Parathyroid adenoma (tissue), 2 donors: ENCODE measurements at regions not wholly inside any gene's neighbourhood (a gene's known extent, or its start where the extent isn't known, plus 50 kb on each side); places are given as distances from the start of the nearest gene placed in this dataset.

Experiments
- H2AFZ ChIP-seq: fragments of 300-600 bp; sonication (generic); one replicate; pipeline ENCODE4 v1.7.0; 2017; ENCODE audit warnings: antibody characterized with exemption, mild to moderate bottlenecking
- H3K27ac ChIP-seq: fragments of 300-600 bp; sonication (generic); one replicate; pipeline ENCODE4 v1.7.0; 2017
- H3K27me3 ChIP-seq: fragments of 300-600 bp; sonication (generic); one replicate; pipeline ENCODE4 v1.7.0; 2017; ENCODE audit warnings: low read length; ENCODE audit not compliant: control insufficient read depth, insufficient read depth
- H3K36me3 ChIP-seq: fragments of 300-600 bp; sonication (generic); one replicate; pipeline ENCODE4 v1.7.0; 2017; ENCODE audit warnings: low read length; ENCODE audit not compliant: control insufficient read depth, insufficient read depth
- H3K4me1 ChIP-seq: fragments of 300-600 bp; sonication (generic); one replicate; pipeline ENCODE4 v1.7.0; 2017; ENCODE audit warnings: control low read depth
- H3K4me2 ChIP-seq: fragments of 300-600 bp; sonication (generic); one replicate; pipeline ENCODE4 v1.7.0; 2017; ENCODE audit warnings: low read length
- H3K4me3 ChIP-seq: fragments of 300-600 bp; sonication (generic); one replicate; pipeline ENCODE4 v1.7.0; 2017; ENCODE audit warnings: low read depth, low read length
- H3K79me2 ChIP-seq: fragments of 300-600 bp; sonication (generic); one replicate; pipeline ENCODE4 v1.7.0; 2017; ENCODE audit warnings: control low read depth
- H3K9ac ChIP-seq: fragments of 300-600 bp; sonication (generic); one replicate; pipeline ENCODE4 v1.7.0; 2017; ENCODE audit warnings: mild to moderate bottlenecking
- H3K9me3 ChIP-seq: fragments of 300-600 bp; sonication (generic); one replicate; pipeline ENCODE4 v1.7.0; 2017; ENCODE audit warnings: low read length; ENCODE audit not compliant: control insufficient read depth
- TF ChIP-seq, protein P1 (sequence below): fragments of 300-600 bp; sonication (generic); IDR thresholded peaks from one replicate; pipeline ENCODE4 v1.7.0; 2017; ENCODE audit warnings: antibody characterized with exemption, mild to moderate bottlenecking
- donor health status: primary hyperparathyroidism.

DNA sequence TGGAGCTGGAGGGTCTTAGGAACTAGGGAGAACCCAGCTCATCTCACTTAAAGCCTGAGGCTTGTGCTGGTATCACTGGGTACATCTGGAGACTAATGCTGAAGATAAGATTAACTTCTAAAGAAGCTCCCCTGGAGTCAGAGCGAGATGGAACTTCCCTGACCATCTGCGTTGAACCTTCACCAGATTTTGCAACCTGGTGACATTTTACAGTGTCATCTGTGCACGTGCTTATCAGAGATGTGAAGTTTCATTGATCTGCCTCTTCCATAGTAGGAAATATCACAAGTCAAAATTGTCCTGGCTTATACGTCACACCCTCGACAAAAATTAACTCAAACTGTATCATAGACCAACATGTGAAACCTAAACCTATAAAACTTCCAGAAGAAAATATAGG lies 395.5 kb downstream of the SHQ1 start:
- no peaks in the 10 kb centered on the region for H3K9me3 ChIP-seq
- H3K4me3 ChIP-seq = no peak overlapping the region
- no peaks in the 10 kb centered on the region for H3K79me2 ChIP-seq
- H3K36me3 ChIP-seq = no peaks in the 10 kb centered on the region
- no peaks in the 10 kb centered on the region for H3K4me1 ChIP-seq
- H3K27me3 ChIP-seq = no peaks in the 10 kb centered on the region
- H3K4me2 ChIP-seq = no peak overlapping the region
- TF ChIP-seq, protein P1, sequence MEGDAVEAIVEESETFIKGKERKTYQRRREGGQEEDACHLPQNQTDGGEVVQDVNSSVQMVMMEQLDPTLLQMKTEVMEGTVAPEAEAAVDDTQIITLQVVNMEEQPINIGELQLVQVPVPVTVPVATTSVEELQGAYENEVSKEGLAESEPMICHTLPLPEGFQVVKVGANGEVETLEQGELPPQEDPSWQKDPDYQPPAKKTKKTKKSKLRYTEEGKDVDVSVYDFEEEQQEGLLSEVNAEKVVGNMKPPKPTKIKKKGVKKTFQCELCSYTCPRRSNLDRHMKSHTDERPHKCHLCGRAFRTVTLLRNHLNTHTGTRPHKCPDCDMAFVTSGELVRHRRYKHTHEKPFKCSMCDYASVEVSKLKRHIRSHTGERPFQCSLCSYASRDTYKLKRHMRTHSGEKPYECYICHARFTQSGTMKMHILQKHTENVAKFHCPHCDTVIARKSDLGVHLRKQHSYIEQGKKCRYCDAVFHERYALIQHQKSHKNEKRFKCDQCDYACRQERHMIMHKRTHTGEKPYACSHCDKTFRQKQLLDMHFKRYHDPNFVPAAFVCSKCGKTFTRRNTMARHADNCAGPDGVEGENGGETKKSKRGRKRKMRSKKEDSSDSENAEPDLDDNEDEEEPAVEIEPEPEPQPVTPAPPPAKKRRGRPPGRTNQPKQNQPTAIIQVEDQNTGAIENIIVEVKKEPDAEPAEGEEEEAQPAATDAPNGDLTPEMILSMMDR = no peak
- H3K9ac ChIP-seq = no peak overlapping the region
- H3K27ac ChIP-seq = no peak overlapping the region
- no peak overlapping the region for H2AFZ ChIP-seq

DNA sequence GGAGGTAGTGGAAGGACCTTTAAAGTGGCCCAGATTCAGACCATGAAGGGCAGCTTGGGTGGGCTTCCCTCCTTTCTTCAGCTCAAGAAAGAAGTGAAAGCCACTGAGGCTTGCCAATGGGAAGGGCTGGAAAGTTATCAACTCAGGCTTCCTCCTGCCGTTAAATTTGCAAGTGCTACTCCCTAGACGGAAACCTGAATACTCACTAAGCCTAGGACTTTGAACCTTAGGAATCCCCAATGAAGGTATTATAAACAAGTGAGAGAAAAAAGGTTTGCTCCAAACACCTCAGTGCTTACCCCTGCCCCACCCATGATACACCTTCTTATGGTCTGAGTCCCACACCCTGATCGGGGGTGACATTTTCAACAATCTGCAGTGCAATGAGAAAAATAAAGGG lies 396.4 kb downstream of the SHQ1 start:
- Histone ChIP-seq H3K9me3 (no peaks in the 10 kb centered on the region), H3K27ac (no peak overlapping the region), H3K4me3 (no peak overlapping the region), H3K79me2 (no peaks in the 10 kb centered on the region), H3K27me3 (no peaks in the 10 kb centered on the region), H2AFZ (no peak overlapping the region), H3K4me1 (no peaks in the 10 kb centered on the region), H3K9ac (no peak overlapping the region), H3K4me2 (no peak overlapping the region), H3K36me3 (no peaks in the 10 kb centered on the region)
- TF ChIP-seq, protein P1 = no peak

DNA sequence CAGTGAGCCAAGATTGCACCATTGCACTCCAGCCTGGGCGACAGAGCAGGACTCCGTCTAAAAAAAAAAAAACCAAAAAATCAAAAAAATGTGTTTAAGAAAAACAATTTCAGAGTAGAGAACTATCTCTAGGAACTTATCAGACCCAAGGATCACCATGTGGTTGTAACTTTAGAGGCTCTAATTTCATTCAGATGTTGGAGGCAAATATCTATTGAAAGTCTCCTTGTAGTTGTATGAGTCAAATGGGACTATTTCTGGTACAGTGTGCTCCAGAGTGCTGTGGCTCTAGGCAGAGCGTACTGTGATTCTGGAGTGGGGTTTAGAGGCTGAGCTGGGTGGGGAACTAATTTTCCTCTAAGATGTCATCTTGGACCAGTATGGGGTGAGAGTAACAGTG lies 398.7 kb downstream of the SHQ1 start:
- TF ChIP-seq, protein P1 = no peak

DNA sequence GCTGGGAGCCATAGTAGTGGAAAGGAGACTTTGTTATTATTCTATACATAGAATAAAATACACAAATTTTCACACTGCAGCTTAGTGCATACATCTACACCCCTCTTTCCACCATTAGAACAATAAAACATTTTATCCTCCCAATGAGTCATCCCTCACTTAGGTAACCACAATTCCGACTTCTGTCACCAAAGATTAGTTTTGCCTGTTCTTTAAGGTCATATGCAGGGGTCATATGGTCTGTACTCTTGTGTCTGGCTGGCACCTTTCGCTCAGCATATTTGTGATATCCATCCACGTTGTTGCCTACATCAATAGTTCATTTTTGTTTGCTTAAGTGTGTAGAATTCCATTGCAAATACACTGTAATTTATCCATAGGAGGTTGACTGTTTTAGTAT lies 399.4 kb downstream of the SHQ1 start:
- Histone ChIP-seq H3K36me3 (no peaks in the 10 kb centered on the region), H3K9me3 (no peaks in the 10 kb centered on the region), H3K4me2 (no peak overlapping the region), H3K27me3 (no peaks in the 10 kb centered on the region), H2AFZ (no peak overlapping the region), H3K9ac (no peak overlapping the region), H3K4me1 (peaks cover 6% of the 10 kb centered on the region), H3K27ac (no peak overlapping the region), H3K79me2 (peaks cover 26% of the 10 kb centered on the region), H3K4me3 (no peak overlapping the region)
- TF ChIP-seq, protein P1 = no peak

More for the DNA sequence above, 398.7 kb downstream of the SHQ1 start:
- no peak overlapping the region for H3K4me3 ChIP-seq
- H3K4me1 ChIP-seq = peaks cover 5% of the 10 kb centered on the region
- no peaks in the 10 kb centered on the region for H3K9me3 ChIP-seq
- no peaks in the 10 kb centered on the region for H3K36me3 ChIP-seq
- no peak overlapping the region for H2AFZ ChIP-seq
- H3K9ac ChIP-seq = no peak overlapping the region
- H3K27ac ChIP-seq = no peak overlapping the region
- H3K27me3 ChIP-seq = no peaks in the 10 kb centered on the region
- H3K4me2 ChIP-seq = no peak overlapping the region
- H3K79me2 ChIP-seq = peaks cover 21% of the 10 kb centered on the region

GRCh38 chr3:72448375-72448823 lies 399.8 kb downstream of the SHQ1 start:
- Histone ChIP-seq H3K9ac (no peak overlapping the region), H3K36me3 (no peaks in the 10 kb centered on the region), H3K79me2 (peaks cover 30% of the 10 kb centered on the region), H3K9me3 (no peaks in the 10 kb centered on the region), H3K27me3 (no peaks in the 10 kb centered on the region), H3K4me1 (peaks cover 6% of the 10 kb centered on the region), H2AFZ (no peak overlapping the region), H3K4me3 (no peak overlapping the region), H3K27ac (no peak overlapping the region), H3K4me2 (no peak overlapping the region)
- TF ChIP-seq, protein P1 = no peak
